ENCODE measurements at regions not wholly inside any gene's neighbourhood (a gene's known extent, or its start where the extent isn't known, plus 50 kb on each side); places are given as distances from the start of the nearest gene placed in this dataset.
"Not testable (repeated sequence)": the region's sequence is repeated elsewhere in the genome, so short reads cannot be mapped to it uniquely, and the experiment has no call there.

GRCh38 chrX:114015966-114016365 is 567.9 kb upstream of the HTR2C start:
- no peak for DNase-seq (ENCODE audit: low spot score)

- DNase-seq (ENCODE audit: low spot score): no peak
Measured at GRCh38 chrX:114006664-114007063, 577.2 kb upstream of the HTR2C start.

GRCh38 chrX:113996781-113997180 is 587.1 kb upstream of the HTR2C start:
- DNase-seq (ENCODE audit: low spot score): no peak

- DNase-seq (ENCODE audit: low spot score): not testable (repeated sequence)
Measured at GRCh38 chrX:113991720-113992119, 592.2 kb upstream of the HTR2C start.

GRCh38 chrX:113990669-113991068 is 593.2 kb upstream of the HTR2C start:
- DNase-seq (ENCODE audit: low spot score): not testable (repeated sequence)

GRCh38 chrX:113988315-113988935 is 595.5 kb upstream of the HTR2C start:
- not testable (repeated sequence) for DNase-seq (ENCODE audit: low spot score)

GRCh38 chrX:113986427-113986826 is 597.5 kb upstream of the HTR2C start:
- no peak for DNase-seq (ENCODE audit: low spot score)

GRCh38 chrX:113982766-113983165 is 601.1 kb upstream of the HTR2C start:
- no peak for DNase-seq (ENCODE audit: low spot score)

GRCh38 chrX:113980953-113981352 is 602.9 kb upstream of the HTR2C start:
- DNase-seq (ENCODE audit: low spot score): no peak

GRCh38 chrX:113977887-113978286 is 606.0 kb upstream of the HTR2C start:
- DNase-seq (ENCODE audit: low spot score): no peak

GRCh38 chrX:113975441-113975840 is 608.4 kb upstream of the HTR2C start:
- DNase-seq (ENCODE audit: low spot score): no peak

- DNase-seq (ENCODE audit: low spot score): no peak
Measured at GRCh38 chrX:113974881-113975280, 609.0 kb upstream of the HTR2C start.

- no peak for DNase-seq (ENCODE audit: low spot score)
Measured at GRCh38 chrX:113973706-113974105, 610.2 kb upstream of the HTR2C start.

- no peak for DNase-seq (ENCODE audit: low spot score)
Measured at GRCh38 chrX:113966791-113967190, 617.1 kb upstream of the HTR2C start.

- no peak for DNase-seq (ENCODE audit: low spot score)
Measured at GRCh38 chrX:113962343-113962742, 621.5 kb upstream of the HTR2C start.

- DNase-seq (ENCODE audit: low spot score): no peak
Measured at GRCh38 chrX:113959912-113960626, 623.8 kb upstream of the HTR2C start.

- no peak for DNase-seq (ENCODE audit: low spot score)
Measured at GRCh38 chrX:113956936-113957335, 627.0 kb upstream of the HTR2C start.

GRCh38 chrX:113954297-113954696 is 629.6 kb upstream of the HTR2C start:
- DNase-seq (ENCODE audit: low spot score): no peak

- DNase-seq (ENCODE audit: low spot score): no peak
Measured at GRCh38 chrX:113950081-113950678, 633.7 kb upstream of the HTR2C start.

- DNase-seq (ENCODE audit: low spot score): no peak
Measured at GRCh38 chrX:113947548-113947947, 636.3 kb upstream of the HTR2C start.

- DNase-seq (ENCODE audit: low spot score): no peak
Measured at GRCh38 chrX:113935518-113935917, 648.4 kb upstream of the HTR2C start.

- DNase-seq (ENCODE audit: low spot score): no peak
Measured at GRCh38 chrX:113933931-113934330, 650.0 kb upstream of the HTR2C start.

- DNase-seq (ENCODE audit: low spot score): peak; percentile 27
Measured at GRCh38 chrX:113929004-113929403, 654.9 kb upstream of the HTR2C start.

All from LoVo (cell line).